Peyer's patch (tissue), 4 donors: ENCODE measurements at regions not wholly inside any gene's neighbourhood (a gene's known extent, or its start where the extent isn't known, plus 50 kb on each side); places are given as distances from the start of the nearest gene placed in this dataset.

Experiments
- POLR2A ChIP-seq, 2 donors: fragments of 450-650 bp; IDR thresholded peaks; one replicate each; pipeline ENCODE4 v1.5.1; 2017; ENCODE audit warnings: antibody characterized with exemption in 2 of 2, mild to moderate bottlenecking in 2 of 2, moderate library complexity in 2 of 2
- TF ChIP-seq, protein P1 (sequence below), 6 experiments: fragments of 450-650 bp in 4 of 6; fragments of 200-600 bp in 2 of 6; sonication (generic) in 1 of 6; IDR thresholded peaks; one replicate each; pipeline ENCODE4 v1.5.1; 2017 to 2019; ENCODE audit warnings: antibody characterized with exemption in 6 of 6, mild to moderate bottlenecking in 3 of 6, moderate library complexity in 1 of 6

DNA sequence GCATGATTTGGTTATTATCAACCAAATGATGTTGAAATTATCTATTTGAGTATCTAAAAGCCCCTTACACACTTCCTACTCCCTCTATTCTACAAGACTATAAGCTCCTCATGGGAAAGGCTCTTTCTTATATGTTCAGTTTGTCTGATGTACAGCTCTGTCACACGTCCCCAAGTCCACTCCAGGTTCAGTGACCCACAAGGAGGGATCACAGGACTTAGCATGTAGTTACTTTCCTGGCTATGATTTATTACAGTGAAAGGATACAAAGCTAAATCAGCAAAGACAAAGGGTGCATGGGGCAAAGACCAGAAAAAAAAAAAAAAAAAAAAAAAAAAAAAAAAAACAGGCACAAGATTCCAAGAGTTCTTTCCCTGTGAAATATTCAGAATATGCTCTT lies 125.6 kb upstream of the TMEM106B start:
- TF ChIP-seq, protein P1, sequence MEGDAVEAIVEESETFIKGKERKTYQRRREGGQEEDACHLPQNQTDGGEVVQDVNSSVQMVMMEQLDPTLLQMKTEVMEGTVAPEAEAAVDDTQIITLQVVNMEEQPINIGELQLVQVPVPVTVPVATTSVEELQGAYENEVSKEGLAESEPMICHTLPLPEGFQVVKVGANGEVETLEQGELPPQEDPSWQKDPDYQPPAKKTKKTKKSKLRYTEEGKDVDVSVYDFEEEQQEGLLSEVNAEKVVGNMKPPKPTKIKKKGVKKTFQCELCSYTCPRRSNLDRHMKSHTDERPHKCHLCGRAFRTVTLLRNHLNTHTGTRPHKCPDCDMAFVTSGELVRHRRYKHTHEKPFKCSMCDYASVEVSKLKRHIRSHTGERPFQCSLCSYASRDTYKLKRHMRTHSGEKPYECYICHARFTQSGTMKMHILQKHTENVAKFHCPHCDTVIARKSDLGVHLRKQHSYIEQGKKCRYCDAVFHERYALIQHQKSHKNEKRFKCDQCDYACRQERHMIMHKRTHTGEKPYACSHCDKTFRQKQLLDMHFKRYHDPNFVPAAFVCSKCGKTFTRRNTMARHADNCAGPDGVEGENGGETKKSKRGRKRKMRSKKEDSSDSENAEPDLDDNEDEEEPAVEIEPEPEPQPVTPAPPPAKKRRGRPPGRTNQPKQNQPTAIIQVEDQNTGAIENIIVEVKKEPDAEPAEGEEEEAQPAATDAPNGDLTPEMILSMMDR (IDR thresholded peaks at IDR 0.05) = no peak
- no peak for TF ChIP-seq POLR2A (IDR thresholded peaks at IDR 0.05)
